Kidney (tissue), 13 donors: ENCODE measurements at regions not wholly inside any gene's neighbourhood (a gene's known extent, or its start where the extent isn't known, plus 50 kb on each side); places are given as distances from the start of the nearest gene placed in this dataset.
A peak's percentile ranks its signal among the peaks of the same experiment; 100 is the strongest.

Experiments
- DNase-seq, 5 donors: peaks; one replicate each; pipeline ENCODE4 v3.0.0-alpha.2; 2013 to 2020
- FAIRE-seq: peaks from 2 replicates; lab custom pipeline; 2012; peaks lifted over from hg19 to GRCh38; lab: Jason Lieb, UNC
- H3K27ac ChIP-seq, 2 donors: one replicate each; pipeline ENCODE4 v1.7.0; 2013; ENCODE audit warnings: low read depth in 2 of 2, low read length in 2 of 2, inconsistent platforms in 1 of 2
- H3K27me3 ChIP-seq: one replicate; pipeline ENCODE4 v1.7.1; 2013; ENCODE audit warnings: low read length, inconsistent platforms; ENCODE audit not compliant: control insufficient read depth, insufficient read depth
- H3K36me3 ChIP-seq, 3 donors: one replicate each; pipeline versions ENCODE4 v1.7.0 to v1.7.1; 2013; ENCODE audit warnings: low read length in 3 of 3, control low read depth in 1 of 3, inconsistent platforms in 1 of 3; ENCODE audit not compliant: insufficient read depth in 3 of 3, control insufficient read depth in 2 of 3
- H3K4me1 ChIP-seq, 3 donors: one replicate each; pipeline versions ENCODE4 v1.7.0 to v1.7.1; 2013; ENCODE audit warnings: low read length in 3 of 3, inconsistent platforms in 1 of 3, low read depth in 1 of 3; ENCODE audit not compliant: control insufficient read depth in 2 of 3, insufficient read depth in 2 of 3
- H3K4me3 ChIP-seq, 3 donors: one replicate each; pipeline versions ENCODE4 v1.7.0 to v1.8.1; 2013; ENCODE audit warnings: low read length in 3 of 3, control low read depth in 1 of 3, inconsistent platforms in 1 of 3
- H3K9ac ChIP-seq, 3 donors: one replicate each; pipeline versions ENCODE4 v1.7.0 to v1.7.1; 2013; ENCODE audit warnings: low read length in 3 of 3, control low read depth in 1 of 3, inconsistent platforms in 1 of 3
- H3K9me3 ChIP-seq, 3 donors: one replicate each; pipeline versions ENCODE4 v1.7.0 to v1.7.1; 2013; ENCODE audit warnings: low read length in 3 of 3, control low read depth in 1 of 3, inconsistent platforms in 1 of 3; ENCODE audit not compliant: control insufficient read depth in 2 of 3, insufficient read depth in 1 of 3
- intact Hi-C: fragments of 100-400 bp; cut with DNase I; formaldehyde crosslinking; loops from one replicate; pipeline ENCODE4 v1.11.1; 2022
- TF ChIP-seq, protein P1 (sequence below): IDR thresholded peaks from 3 replicates; pipeline ENCODE4 v1.5.1; 2012; ENCODE audit warnings: mild to moderate bottlenecking, moderate library complexity, borderline replicate concordance; ENCODE audit not compliant: insufficient read depth; ENCODE audit errors: extremely low read depth
- donor health status: control.
- donor health status: control.
- donor health status: control.
- donor health status: control.
- donor health status: control.
- donor health status: DM: yes; HTN: yes; CAD: no.
- donor health status: Normal renal cell carcinoma (clear cell type).

DNA sequence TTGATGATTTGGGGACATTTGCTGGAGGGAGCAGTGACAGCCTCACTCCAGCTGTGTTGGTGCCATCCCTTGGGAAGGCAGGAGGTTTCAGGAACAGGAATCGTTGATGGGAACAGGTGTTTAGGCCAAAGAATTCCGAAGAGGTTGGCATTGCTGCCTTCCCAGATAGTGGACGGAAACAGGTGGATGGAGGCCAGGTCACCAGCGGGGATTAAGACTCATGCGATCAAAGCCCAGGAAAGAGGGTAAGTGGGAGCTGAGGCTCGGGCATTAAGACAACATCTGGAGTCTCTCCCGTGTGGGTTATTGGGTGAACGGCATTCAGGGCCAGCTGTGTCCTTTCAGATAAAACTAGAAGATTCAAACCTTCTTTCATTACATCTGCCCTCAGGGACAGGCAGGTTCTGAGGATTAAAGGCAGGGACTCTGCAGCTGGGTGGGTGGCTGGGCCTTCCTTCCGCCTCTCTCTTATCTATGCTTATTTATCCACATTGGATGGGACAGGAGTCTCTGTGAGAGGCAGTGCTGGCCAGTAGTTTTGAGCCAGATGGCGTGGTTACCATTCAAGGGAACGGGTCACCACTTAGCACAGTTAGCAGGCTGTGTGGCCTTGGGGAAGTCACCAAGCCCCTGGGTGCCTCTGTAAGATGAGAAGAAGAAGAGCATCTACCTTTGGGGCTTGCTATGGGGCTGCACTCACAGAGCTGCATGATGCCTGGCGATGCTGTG lies 67.6 kb downstream of the INSIG1 start:
- Histone ChIP-seq H3K9ac (no peak overlapping the region), H3K4me3 (no peak overlapping the region), H3K27me3 (peaks cover 6% of the 10 kb centered on the region), H3K4me1 (no peaks in the 10 kb centered on the region), H3K9me3 (no peaks in the 10 kb centered on the region), H3K27ac (no peak overlapping the region), H3K36me3 (no peaks in the 10 kb centered on the region)
- DNase-seq (peak in 1 of 5 donors; percentile 22), FAIRE-seq (no peak)
- TF ChIP-seq, protein P1, sequence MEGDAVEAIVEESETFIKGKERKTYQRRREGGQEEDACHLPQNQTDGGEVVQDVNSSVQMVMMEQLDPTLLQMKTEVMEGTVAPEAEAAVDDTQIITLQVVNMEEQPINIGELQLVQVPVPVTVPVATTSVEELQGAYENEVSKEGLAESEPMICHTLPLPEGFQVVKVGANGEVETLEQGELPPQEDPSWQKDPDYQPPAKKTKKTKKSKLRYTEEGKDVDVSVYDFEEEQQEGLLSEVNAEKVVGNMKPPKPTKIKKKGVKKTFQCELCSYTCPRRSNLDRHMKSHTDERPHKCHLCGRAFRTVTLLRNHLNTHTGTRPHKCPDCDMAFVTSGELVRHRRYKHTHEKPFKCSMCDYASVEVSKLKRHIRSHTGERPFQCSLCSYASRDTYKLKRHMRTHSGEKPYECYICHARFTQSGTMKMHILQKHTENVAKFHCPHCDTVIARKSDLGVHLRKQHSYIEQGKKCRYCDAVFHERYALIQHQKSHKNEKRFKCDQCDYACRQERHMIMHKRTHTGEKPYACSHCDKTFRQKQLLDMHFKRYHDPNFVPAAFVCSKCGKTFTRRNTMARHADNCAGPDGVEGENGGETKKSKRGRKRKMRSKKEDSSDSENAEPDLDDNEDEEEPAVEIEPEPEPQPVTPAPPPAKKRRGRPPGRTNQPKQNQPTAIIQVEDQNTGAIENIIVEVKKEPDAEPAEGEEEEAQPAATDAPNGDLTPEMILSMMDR, result no peak
- intact Hi-C loops, result no loop called here

DNA sequence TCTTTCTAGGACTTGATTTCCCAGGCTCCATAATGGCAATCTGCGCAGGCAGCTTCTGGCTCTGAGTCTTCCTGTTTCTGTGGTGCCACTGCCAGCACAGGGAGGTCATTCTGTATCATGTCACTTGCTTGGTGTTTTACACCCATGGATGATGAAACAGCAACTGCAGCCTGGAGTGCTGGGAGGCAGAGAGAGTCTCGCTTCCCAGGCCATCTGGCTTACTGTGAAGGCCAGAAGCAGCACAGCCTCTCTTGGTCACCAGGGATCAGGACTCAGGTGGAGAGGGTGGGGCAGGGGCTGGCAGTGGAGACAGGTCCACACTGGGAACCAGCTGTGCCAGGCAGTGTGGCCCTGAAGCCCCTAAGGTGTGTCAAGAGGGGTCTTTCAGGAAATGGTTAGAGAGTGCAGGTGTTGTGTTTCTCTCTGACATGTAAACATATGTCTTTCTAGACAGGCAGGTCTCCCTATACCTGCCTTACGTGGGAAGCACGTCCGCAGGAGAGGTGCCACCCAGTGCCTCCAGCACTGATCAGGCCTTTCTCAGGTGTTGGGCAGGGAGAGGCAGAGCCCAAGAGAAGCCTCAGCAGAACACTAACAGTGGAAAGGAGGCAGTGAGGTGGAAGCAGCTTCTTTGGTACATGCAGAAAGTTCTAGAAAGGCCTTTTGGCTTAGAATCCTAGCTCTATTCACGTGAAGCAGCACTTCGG lies 71.4 kb downstream of the INSIG1 start:
- TF ChIP-seq, protein P1, result no peak
- DNase-seq, result peak in 1 of 5 donors; percentile 31
- H3K27me3 ChIP-seq, result peaks cover 28% of the 10 kb centered on the region
- H3K9me3 ChIP-seq, result no peaks in the 10 kb centered on the region
- H3K4me1 ChIP-seq, result peaks cover 0 to 7% (median 0%) of the 10 kb centered on the region in 3 donors
- no peaks in the 10 kb centered on the region for H3K36me3 ChIP-seq
- intact Hi-C loops, result no loop called here
- H3K4me3 ChIP-seq, result no peak overlapping the region
- no peak overlapping the region for H3K27ac ChIP-seq
- FAIRE-seq, result no peak
- H3K9ac ChIP-seq, result no peak overlapping the region

DNA sequence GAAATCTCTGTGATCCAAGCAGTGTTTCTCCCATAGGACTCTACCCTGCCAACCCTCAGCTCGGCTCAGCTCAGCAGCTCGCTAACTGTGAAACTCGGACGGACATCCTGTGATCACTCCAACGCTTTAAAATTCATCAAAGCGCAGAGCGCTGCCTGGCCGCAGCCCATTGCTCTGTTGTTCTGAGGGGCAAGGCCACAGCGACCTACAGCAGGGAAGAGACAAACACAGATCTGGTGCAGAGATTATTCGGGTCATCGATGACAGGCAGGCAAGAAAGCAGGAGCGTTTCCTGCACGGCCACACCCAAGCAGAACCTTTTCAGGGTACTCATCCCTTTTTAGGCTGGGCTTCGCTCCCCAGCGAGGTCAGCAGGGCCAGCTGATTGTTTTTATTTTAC lies 72.1 kb downstream of the INSIG1 start:
- Histone ChIP-seq H3K4me1 (peaks cover 0 to 8% (median 0%) of the 10 kb centered on the region in 3 donors), H3K9ac (no peak overlapping the region), H3K9me3 (no peaks in the 10 kb centered on the region), H3K27ac (no peak overlapping the region), H3K27me3 (peaks cover 31% of the 10 kb centered on the region), H3K36me3 (no peaks in the 10 kb centered on the region), H3K4me3 (no peak overlapping the region)
- TF ChIP-seq, protein P1, result no peak
- FAIRE-seq (no peak), DNase-seq (peak in 2 of 5 donors; percentile 11 to 39)
- intact Hi-C loops, result no loop called here
